Epidermal melanocyte (primary cell): ENCODE measurements at regions not wholly inside any gene's neighbourhood (a gene's known extent, or its start where the extent isn't known, plus 50 kb on each side); places are given as distances from the start of the nearest gene placed in this dataset.

ENCODE experiments used
- DNase-seq: peaks from one replicate; pipeline ENCODE4 v3.0.0; 2011; ENCODE audit warnings: low spot score; ENCODE audit not compliant: insufficient read length

DNA sequence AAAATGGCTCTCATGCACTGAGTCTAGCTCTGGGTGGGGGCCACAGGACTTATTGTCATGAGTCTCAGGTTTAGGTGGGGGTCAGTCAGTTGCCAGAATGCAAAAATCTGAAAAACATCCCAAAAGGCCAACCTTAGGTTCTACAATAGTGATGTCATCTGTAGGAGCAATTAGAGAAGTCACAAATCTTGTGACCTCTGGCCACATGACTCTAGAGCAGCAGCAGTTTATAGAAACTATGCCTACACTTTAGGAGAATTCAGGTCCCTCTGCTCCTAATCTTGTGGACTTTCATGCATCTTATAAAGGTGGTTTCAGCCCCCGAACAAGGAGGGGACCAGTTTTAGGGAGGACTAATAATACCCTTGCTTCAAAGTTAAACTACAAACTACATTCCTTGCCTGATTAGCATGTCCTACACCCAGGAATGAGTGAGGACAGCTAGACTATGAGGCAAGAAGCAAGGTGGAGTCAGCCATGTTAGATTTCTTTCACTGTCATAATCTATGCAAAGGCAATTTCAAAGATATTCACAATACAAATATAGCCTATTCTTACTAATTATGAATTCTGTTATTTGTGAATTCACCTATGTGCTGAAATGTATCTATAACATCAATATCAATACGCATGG lies 123.5 kb upstream of the ADCY1 start:
- DNase-seq: no peak

DNA sequence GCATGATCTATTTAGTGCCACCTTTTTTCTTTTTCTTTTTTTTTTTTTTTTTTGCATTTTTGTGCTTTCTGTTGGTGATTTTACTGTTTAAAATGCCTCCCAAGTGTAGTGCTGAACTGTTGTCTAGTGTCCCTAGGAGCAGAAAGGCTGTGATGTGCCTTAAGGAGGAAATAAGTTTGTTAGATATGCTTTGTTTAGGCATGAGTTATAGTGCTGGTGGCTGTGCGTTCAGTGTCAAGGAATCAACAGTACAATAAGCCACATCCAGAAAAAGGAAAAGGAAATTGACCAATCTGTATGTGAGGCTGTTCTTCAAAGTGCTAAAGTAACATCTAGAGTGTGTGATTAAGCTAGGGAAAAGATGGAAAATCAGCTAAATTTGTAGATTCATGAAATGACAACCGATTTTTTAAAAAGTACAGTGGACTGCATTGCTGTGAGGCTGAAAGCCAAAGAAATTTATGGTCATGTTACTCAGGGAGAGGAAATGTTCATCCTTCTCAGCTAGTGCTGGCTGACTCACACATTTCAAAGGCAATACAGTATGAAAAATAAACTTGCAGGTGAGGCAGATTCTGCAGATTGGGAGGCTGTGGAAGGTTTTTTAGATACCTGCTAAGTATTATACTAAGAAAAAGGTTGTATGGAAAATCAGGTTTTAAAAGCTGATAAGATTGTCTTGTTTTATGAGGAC lies 122.7 kb upstream of the ADCY1 start:
- DNase-seq: no peak

DNA sequence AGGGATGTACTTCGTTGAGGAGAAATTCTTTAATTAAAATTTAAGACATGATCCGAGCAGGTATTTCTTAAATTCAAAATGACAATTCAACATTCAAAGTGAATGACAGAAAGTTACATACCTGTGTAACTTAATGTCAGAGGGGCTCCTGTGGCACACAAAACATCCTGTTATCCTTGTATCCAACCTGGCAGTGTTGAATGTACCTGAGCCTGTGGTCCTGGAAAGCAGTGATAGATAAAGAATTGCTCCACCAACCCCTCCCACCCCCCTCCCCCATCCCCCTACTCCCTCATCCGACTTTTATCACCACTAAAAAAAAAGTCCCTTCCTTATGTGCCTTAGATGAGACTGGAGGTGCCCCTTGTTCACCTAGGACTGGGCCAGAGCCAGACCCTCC lies 119.4 kb upstream of the ADCY1 start:
- DNase-seq: no peak

DNA sequence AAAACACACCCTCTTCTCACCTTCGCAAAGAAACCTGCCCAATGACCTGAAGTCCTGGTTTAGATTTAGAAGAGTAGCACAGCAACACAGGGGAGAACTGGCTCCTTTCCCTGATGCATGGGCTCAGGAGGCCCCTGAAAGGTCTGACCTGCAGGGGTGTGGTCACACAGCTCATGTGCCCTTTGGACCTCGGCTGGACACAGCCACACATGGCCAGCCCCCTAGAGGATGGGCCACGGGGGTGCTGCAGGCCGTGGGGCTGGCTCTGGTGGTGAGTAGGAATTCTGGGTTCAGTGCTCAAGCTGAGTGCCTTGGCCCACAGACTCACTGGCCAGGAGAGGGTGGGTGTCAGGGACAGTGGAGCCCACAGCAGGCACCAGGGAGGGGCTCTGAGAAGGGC lies 118.5 kb upstream of the ADCY1 start:
- DNase-seq: no peak

DNA sequence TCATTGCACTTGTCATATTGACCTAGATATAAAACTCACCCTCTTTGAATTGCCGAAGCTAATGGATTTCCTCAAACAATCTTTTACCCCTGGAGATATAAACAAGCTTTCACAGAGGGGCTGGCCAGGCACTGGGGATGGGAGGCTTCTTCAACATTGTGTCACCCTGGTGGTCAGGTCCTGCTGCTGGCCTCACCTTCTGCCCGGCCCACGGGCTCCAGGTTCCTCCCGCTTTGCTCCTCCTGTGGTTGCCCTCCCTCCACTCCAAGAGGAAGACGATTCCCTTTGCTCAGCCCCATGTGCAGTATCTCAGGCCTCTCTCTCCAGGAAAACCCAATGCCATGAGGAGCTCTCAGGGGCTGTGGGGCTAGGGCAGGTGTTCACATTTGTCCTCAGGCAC lies 118.1 kb upstream of the ADCY1 start:
- no peak for DNase-seq

DNA sequence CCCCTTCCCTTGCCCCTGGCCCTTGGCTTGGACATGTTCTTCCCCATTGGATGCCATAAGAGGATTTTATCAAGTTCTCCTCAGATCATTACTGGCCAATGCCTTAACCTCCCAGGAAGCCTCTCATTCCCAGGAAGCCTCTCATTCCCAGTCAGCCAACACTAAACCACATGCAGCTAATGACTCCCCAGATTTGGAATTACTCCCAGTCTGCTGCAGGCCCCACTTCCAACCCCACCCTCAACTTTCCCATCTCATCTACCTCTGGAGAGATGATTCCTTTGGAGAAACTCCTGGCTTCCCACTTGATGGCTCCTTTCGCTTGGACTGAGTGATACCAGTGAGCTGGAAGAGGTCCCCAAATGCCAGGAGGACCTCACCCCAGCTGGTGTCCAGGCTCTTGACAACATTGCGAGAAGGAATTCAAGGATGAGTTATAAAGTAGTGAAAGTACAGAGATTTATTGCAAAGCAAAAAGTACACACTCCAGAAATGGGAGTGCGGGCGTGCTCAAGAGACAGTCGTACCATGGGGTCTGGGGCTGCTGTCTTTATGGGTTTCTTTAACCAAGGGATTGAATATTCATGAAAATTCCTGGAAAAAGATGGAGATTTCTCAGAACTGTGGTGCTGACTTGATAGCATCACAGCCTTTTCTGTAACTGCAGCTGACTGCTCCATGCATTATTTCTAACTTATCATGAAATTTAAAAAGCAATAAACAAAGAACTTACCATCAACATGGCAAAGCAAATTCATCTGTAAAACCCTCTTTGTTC lies 117.2 kb upstream of the ADCY1 start:
- DNase-seq: no peak

DNA sequence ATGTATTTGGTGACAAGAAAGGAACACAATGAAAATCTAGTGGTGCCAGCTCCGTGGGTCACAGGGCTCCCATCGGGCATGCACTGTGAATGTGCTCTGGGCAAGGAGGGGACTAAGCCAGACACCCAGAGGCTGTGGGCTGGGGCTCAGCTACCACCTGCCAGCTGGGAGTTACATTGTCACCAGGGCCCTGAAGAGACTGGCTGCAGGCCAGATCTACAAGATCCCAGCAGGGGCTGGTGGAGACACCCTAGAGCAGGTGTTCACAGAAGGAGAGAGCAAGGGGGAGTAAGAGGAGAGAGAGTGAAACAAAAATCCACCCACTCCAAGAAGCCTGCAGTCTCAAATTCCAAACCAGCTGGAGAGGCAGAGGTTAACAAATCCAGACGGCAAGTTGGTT lies 116.6 kb upstream of the ADCY1 start:
- DNase-seq: no peak

DNA sequence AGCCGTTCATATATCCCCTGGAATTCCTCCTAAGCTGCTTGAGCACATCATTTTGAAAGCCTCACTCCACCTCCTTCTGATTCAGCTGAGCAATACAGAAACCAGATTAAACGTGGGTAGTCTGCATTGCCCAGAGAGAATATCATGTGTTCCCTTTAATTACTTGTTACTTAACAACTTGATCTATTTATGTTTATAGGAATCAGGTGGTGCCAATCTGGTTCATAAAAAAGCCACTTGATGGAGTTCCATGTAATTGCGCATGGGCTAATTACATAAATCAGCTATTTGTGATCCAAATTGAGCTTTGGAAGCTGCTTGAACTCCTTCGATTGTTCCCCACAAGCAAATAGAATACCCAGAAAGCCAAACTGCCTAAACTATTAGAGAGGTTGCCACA lies 114.7 kb upstream of the ADCY1 start:
- DNase-seq: no peak

DNA sequence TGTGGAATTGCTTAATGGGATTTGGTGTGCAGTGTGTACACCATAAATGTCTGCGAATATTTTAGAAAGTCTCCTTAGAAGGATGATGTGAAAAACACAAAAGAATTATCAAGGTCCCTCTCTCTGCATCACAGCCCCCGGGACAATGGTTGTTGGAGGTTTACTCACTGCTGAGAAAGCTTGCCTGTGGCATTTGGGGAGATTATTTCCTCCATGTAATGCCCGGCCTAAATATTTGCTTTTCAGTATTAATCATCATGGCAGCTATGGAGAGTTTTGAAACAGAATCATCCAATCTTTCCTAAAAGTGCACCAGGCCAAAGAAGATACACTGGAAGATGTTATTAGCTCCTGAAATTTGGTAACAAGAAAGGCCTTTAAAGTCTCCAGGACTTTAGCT lies 113.8 kb upstream of the ADCY1 start:
- no peak for DNase-seq

DNA sequence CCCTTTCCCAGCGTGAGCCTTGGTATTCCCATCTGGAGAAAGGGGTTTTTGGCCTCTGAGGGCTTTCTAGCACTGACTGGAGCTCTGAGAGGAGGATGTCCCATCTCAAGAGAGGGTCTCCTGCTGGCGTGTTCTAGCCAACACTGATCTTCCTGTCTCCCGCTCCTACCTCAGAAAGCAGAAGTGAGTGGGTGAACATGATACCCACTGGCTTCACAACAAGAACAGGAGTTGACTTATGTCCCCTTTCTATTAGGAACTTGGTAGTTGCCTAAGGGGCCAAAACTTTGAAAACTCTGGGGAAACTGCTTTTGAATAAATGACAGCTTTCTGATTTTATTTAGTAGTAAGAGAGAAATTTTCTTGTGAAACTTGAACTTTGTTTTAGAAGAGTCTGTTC lies 113.1 kb upstream of the ADCY1 start:
- DNase-seq: no peak

DNA sequence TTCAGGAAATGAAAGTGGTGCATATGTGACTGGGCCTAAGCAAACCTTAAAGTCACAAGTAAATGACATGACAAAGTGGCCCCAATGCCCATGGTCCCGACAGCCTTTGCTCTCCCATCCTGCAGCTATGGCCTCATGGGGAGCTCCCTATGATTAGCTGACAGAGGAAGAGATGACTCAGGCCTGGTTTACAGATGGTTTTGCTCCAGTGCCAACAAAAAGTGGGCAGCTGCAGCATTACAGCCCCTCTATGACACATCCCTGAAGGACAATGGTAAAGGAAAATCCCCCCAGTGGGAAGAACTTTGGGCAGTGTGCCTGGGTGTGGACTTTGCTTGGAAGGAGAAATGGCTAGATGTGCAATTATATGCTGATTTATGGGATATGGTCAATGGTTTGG lies 105.1 kb upstream of the ADCY1 start:
- no peak for DNase-seq

DNA sequence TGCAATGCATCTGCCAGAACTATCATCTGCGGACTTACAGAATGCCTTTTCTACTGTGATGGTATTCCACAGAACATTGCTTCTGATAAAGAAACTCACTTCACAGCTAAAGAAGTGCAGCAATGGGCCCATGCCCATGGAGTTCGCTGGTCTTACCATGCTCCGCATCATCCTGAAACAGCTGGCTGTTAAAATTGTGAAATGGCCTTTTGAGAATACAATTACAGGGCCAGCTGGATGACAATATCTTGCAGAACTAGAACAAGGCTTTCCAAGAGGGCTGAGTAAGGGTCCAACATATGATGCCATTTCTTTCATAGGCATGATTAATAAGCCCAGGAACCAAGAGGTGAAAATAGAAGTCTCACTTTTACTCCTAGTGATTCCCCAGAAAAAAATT lies 104.1 kb upstream of the ADCY1 start:
- DNase-seq: no peak

DNA sequence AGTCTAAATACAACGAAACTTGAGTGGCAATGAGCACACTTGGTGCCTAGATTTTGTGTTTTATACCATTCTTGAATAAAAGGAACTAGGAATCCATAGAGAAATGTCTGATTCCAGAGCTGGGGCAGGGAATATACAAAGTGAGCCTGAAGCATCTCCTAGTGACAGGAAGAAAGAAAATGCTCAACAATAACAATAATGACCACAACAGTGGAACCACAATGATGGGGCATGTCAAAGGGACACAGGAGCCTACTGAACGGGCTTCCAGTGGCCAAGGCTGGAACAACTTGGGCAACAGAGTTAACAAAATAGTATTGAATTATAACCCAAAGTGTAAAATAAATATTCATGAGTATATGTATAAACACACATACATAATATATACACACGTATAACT lies 94.4 kb upstream of the ADCY1 start:
- DNase-seq: no peak

DNA sequence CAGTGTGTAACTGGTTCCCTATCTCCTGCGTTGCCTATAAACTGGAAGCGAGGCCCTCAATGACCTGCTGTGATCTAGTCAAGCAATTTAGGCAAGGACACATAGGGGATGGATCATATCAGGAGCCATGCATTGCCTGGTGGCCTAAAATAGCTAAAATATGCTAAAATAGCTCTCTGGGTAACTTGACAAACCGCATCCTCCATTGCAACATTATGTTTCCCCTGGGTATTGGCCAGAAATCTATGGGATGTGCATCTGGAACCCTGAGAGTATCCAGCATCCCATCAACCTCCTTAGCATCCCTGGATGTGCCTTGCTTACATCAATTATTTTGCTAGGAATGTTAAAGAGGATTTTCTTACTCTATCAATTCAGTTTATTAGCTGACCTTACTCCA lies 91.7 kb upstream of the ADCY1 start:
- no peak for DNase-seq

DNA sequence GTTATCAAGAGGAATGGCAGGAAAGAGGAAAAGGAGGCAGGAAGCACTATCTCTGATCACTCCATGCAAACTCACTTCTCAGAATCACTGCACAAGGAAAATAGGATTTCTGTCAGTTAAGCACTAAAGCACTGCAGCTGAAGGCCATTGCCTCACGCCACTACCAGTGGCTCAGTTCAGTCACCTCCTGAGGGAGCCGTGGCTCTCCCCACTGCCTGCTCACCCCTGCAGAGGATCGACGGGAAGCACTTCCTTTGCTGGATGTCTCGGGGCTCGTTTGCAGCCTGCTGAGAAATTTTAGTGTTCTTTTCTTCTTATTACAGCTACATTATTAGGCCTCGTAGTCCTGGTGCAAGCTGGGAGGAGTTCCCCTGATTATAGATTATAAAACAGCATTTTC lies 90.1 kb upstream of the ADCY1 start:
- DNase-seq: no peak

DNA sequence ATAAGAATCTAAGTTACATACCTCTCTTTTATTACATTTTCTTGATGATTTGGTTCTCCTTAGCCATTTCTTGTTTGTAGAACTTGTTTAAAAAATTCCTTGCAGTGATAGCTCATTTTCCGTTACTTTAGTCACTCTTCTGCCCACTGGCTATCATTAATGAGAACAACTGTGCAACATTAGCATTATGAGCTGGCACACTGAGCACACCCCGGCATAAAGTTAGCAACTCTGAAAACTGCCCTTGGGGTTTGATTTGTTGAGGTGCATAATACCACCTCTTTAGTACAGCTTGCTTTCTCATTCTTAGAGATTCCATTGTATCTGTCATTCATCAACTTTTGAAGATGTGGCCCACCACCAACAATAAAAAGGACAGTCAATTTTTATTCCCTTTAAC lies 87.6 kb upstream of the ADCY1 start:
- no peak for DNase-seq

DNA sequence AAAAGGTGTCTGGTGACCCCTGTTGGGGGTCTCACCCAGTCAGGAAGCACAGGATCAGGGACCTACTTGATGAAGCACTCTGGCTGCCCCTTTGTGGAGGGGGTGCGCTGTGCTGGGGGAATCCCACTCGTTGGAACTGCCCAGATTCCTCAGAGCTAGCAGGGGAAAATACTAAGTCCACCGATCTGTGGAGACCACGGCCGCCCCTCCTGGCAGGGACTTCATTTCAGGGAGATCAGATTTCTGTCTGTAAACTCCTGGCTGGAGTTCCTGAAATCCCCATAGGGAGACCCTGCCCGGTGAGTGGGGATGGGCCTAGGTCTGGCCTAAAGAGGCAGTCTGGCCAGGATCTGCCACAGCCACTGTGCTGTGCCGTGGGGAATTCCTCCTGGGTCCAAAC lies 79.3 kb upstream of the ADCY1 start:
- DNase-seq: no peak

DNA sequence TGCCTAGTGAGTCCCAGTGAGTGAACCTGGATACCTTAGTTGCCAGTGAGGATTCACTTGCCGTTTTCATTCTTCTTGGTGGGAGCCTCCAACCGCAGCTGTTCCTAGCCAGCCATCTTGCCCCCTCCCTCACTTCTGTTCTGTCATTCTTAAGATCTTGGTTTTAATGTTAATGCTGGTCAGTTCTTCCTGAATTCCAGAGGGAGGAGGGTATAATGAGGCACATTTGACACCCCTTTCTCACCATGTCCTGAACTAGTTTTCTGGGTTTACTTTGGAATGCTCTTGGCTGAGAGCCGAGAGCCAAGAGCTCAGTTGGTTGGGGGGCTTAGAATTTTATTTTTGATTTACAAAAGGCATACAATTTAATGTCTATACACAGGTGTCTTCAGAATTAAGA lies 78.5 kb upstream of the ADCY1 start:
- no peak for DNase-seq

DNA sequence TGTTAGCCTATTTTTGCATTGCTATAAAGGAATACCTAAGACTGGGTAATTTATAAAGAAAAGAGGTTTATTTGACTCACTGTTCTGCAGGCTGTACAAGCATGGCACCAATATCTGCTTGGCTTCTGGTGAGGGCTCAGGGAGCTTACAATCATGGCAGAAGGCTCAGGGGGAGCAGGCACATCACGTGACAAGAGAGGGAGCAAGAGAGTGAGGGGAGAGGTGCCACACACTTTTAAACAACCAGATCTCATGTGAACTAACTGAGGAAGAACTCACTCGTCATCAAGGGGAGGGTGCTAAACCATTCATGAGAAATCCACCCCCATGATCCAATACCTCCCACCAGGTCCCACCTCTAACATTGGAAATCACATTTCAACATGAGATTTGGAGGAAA lies 73.9 kb upstream of the ADCY1 start:
- DNase-seq: no peak

DNA sequence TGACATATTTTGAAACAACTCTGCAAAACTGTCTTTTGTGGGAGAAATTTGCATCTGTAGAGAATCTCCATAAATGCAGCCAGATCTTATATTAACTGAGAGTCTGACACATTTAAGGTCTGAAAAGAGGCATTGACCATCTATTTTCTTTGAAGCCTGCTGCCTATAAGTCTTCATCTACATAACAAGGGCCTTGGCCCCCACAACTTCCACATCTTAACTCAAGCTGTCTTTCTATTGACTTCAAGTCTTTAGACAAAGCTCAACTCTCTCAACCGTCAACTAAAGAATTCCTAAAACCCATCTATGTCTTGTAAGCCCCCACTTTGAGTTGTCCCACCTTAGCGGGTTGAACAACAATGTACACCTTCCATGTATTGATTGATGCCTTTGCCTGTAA lies 72.4 kb upstream of the ADCY1 start:
- DNase-seq: no peak

DNA sequence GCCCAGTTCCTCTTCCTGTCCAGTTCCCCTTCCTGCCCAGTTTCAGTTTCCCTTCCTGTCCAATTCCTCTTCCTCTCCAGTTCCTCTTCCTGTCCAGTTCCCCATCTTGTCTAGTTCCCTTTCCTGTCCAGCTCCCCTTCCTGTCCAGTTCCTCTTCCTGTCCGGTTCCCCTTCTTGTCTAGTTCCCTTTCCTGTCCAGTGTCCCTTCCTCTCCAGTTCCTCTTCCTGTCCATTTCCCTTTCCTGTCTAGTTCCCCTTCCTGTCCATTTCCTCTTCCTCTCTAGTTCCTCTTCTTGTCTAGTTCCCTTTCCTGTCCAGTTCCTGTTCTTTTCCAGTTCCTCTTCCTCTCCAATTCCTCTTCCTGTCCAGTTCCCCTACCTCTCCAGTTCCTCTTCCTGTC lies 68.1 kb upstream of the ADCY1 start:
- no peak for DNase-seq

DNA sequence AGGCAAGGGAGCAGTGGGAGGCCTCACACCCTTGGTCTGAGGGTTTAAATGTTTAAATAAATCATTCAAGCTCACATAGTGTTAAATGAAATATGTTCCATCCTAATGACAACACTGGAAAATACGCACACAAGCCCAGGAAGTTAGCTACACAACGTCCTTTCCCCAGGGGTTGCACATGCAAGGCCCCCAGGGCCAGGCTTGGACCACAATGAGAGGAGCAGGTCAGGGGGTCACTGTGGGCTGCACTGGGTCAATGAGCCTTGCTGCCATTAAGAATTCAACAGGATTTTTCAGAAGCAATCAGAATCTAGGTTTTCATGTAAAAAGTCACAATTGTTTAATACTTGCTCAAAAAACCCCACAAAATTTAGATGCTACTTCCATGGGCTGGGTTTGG lies 64.9 kb upstream of the ADCY1 start:
- DNase-seq: no peak
